ENCODE measurements at regions not wholly inside any gene's neighbourhood (a gene's known extent, or its start where the extent isn't known, plus 50 kb on each side); places are given as distances from the start of the nearest gene placed in this dataset.

- TF ChIP-seq POLR2A (IDR thresholded peaks at IDR 0.05) (no peak), CTCF (IDR thresholded peaks at IDR 0.05) (no peak)
Measured at GRCh38 chr20:48262955-48263354, 477.7 kb upstream of the SULF2 start.

All from right lobe of liver (tissue), 4 donors.